Stimulated activated CD8-positive, alpha-beta memory T cell treated with anti-CD3 and anti-CD28 coated beads, Interleukin-15, amount 100 ng/mL, for 48 hours (primary cell): ENCODE measurements at regions not wholly inside any gene's neighbourhood (a gene's known extent, or its start where the extent isn't known, plus 50 kb on each side); places are given as distances from the start of the nearest gene placed in this dataset.
"Not testable (repeated sequence)": the region's sequence is repeated elsewhere in the genome, so short reads cannot be mapped to it uniquely, and the experiment has no call there.

Source experiments
- DNase-seq, 2 donors: peaks; one replicate each; pipeline ENCODE4 v3.0.0-alpha.2; 2020; ENCODE audit warnings: low read depth in 2 of 2

- no peak for DNase-seq
These were observed 144.5 kb upstream of the KCNJ15 start for GRCh38 chr21:38112219-38112789.

GRCh38 chr21:38114717-38115333, 142.0 kb upstream of the KCNJ15 start:
- no peak for DNase-seq

GRCh38 chr21:38115870-38116269, 140.9 kb upstream of the KCNJ15 start:
- DNase-seq = no peak

GRCh38 chr21:38119793-38120192, 137.0 kb upstream of the KCNJ15 start:
- no peak for DNase-seq

- not testable (repeated sequence) for DNase-seq
These were observed 136.2 kb upstream of the KCNJ15 start for GRCh38 chr21:38120679-38120983.

- no peak for DNase-seq
These were observed 135.6 kb upstream of the KCNJ15 start for GRCh38 chr21:38120984-38121855.

GRCh38 chr21:38121888-38122720, 134.7 kb upstream of the KCNJ15 start:
- no peak for DNase-seq

- no peak for DNase-seq
These were observed 133.2 kb upstream of the KCNJ15 start for GRCh38 chr21:38123626-38124025.

- DNase-seq = peak; percentile 25 to 30
These were observed 130.0 kb upstream of the KCNJ15 start for GRCh38 chr21:38126666-38127303.

- DNase-seq = no peak
These were observed 127.1 kb upstream of the KCNJ15 start for GRCh38 chr21:38129711-38130110.

GRCh38 chr21:38133240-38133639, 123.6 kb upstream of the KCNJ15 start:
- no peak for DNase-seq

GRCh38 chr21:38134084-38134873, 122.5 kb upstream of the KCNJ15 start:
- no peak for DNase-seq

GRCh38 chr21:38136201-38136600, 120.6 kb upstream of the KCNJ15 start:
- DNase-seq = no peak

- no peak for DNase-seq
These were observed 117.2 kb upstream of the KCNJ15 start for GRCh38 chr21:38139380-38140168.

GRCh38 chr21:38140207-38140903, 116.4 kb upstream of the KCNJ15 start:
- no peak for DNase-seq

GRCh38 chr21:38142224-38142623, 114.6 kb upstream of the KCNJ15 start:
- DNase-seq = no peak

- DNase-seq = no peak
These were observed 112.6 kb upstream of the KCNJ15 start for GRCh38 chr21:38144193-38144592.

- DNase-seq = no peak
These were observed 111.7 kb upstream of the KCNJ15 start for GRCh38 chr21:38145104-38145503.

- DNase-seq = no peak
These were observed 109.4 kb upstream of the KCNJ15 start for GRCh38 chr21:38147391-38147790.
